Activated T-cell treated with anti-CD3 and anti-CD28 coated beads, Interleukin-2, amount 50 U/mL, for 72 hours (primary cell): ENCODE measurements at regions not wholly inside any gene's neighbourhood (a gene's known extent, or its start where the extent isn't known, plus 50 kb on each side); places are given as distances from the start of the nearest gene placed in this dataset.

Experiments used
- ATAC-seq, 2 donors: fragments of 150-1000 bp; cut with Tn5 transposase; replicated peaks in 1 of 2; 2 replicates each; pipeline ENCODE4 v1.10.0; 2021; ENCODE audit warnings: moderate library complexity in 2 of 2, mild to moderate bottlenecking in 1 of 2
- DNase-seq, 2 donors: peaks; one replicate each; pipeline ENCODE4 v3.0.0; 2021 to 2022; ENCODE audit warnings: mixed read lengths in 1 of 2
- H3K27ac Mint-ChIP-seq: one replicate; pipeline ENCODE4 v1.8.0; 2022; ENCODE audit warnings: mild to moderate bottlenecking, moderate library complexity, mixed read lengths
- H3K27me3 Mint-ChIP-seq: one replicate; pipeline ENCODE4 v1.8.0; 2022; ENCODE audit warnings: low read depth, mixed read lengths
- H3K36me3 Mint-ChIP-seq, 2 donors: one replicate each; pipeline ENCODE4 v1.8.0; 2022; ENCODE audit warnings: mixed read lengths in 2 of 2, mild to moderate bottlenecking in 1 of 2; ENCODE audit not compliant: insufficient read depth in 2 of 2
- H3K4me1 Mint-ChIP-seq: one replicate; pipeline ENCODE4 v1.8.0; 2022; ENCODE audit warnings: low read depth, mixed read lengths
- H3K4me3 Mint-ChIP-seq, 2 donors: one replicate each; pipeline ENCODE4 v1.8.0; 2022; ENCODE audit warnings: mild to moderate bottlenecking in 2 of 2, mixed read lengths in 2 of 2, moderate library complexity in 2 of 2
- H3K9me3 Mint-ChIP-seq, 2 donors: one replicate each; pipeline ENCODE4 v1.8.0; 2022; ENCODE audit warnings: mixed read lengths in 2 of 2

DNA sequence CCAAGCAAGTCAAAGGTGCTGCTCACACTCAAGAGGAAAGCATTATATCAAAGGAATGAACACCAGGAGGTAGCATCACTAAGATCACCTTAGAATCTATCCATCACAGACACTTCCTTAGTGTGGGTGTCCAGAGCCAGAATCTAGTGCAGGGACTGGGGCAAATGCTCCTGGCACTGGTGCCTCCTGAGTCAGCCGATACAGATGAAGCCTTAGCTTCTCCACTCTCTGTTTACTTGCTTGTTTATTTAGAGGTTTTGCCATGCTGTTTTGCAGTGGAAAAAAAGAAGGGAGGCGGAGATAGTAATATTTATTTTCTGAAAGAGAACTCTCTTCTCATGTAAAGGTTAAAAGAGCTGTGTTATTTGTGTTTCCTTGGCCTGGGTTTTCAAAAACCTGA, 303.1 kb downstream of the WDR11 start:
- Mint-ChIP-seq H3K36me3 (peaks cover 0 to 2% of the 10 kb centered on the region in 2 donors), H3K27me3 (no peaks in the 10 kb centered on the region), H3K9me3 (peaks cover 6 to 9% of the 10 kb centered on the region in 2 donors), H3K4me1 (no peaks in the 10 kb centered on the region), H3K27ac (no peak overlapping the region), H3K4me3 (no peak overlapping the region)
- ATAC-seq (no peak), DNase-seq (no peak)

GRCh38 chr10:121154846-121155245, 303.7 kb downstream of the WDR11 start:
- DNase-seq, result no peak
- Mint-ChIP-seq H3K27ac (no peak overlapping the region), H3K4me1 (no peaks in the 10 kb centered on the region), H3K27me3 (no peaks in the 10 kb centered on the region), H3K9me3 (peaks cover 6 to 9% of the 10 kb centered on the region in 2 donors), H3K4me3 (no peak overlapping the region), H3K36me3 (peaks cover 0 to 2% of the 10 kb centered on the region in 2 donors)
- no peak for ATAC-seq

DNA sequence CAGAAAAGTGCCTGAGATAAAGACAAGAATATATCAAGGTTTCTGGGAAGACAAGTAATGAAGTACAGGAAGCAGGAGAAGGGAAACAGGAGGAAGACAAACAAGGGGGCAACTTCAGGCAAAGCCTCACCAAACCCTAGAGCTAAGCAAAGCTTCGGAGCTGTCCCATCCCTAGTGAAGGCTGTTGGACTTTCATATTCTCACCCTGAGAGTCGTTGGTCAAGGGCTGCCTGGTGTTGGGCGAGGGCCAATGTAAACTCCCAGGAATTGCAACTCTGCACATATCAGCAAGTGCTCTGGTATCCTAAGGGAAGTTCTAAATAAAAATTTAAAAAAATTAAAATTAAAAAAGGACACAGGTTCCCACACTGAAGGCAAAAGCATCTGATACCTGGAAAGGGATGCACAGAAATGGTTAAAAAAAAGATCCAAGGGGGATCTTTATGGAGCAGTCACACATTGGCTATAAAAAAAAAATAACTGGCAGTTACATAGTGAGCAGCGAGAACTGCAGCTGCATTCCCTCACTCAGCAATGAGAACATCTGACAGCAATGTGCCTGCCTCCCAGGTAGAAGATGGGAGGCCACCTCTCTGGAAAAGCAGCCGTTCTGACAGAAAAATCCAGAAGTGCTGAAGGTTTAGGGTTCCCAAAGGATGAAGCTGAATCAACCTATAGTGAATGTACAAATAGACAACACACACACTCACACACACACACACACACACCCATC, 304.7 kb downstream of the WDR11 start:
- Mint-ChIP-seq H3K27ac (no peak overlapping the region), H3K9me3 (peaks cover 6 to 9% of the 10 kb centered on the region in 2 donors), H3K36me3 (peaks cover 0 to 2% of the 10 kb centered on the region in 2 donors), H3K4me1 (no peaks in the 10 kb centered on the region), H3K4me3 (no peak overlapping the region), H3K27me3 (no peaks in the 10 kb centered on the region)
- ATAC-seq, result no peak
- no peak for DNase-seq

GRCh38 chr10:121157998-121158397, 306.8 kb downstream of the WDR11 start:
- H3K4me1 Mint-ChIP-seq, result no peaks in the 10 kb centered on the region
- H3K36me3 Mint-ChIP-seq, result peaks cover 0 to 2% of the 10 kb centered on the region in 2 donors
- H3K4me3 Mint-ChIP-seq, result no peak overlapping the region
- H3K27me3 Mint-ChIP-seq, result no peaks in the 10 kb centered on the region
- no peak overlapping the region for H3K27ac Mint-ChIP-seq
- ATAC-seq (no peak), DNase-seq (no peak)
- H3K9me3 Mint-ChIP-seq, result peaks cover 5 to 7% of the 10 kb centered on the region in 2 donors

DNA sequence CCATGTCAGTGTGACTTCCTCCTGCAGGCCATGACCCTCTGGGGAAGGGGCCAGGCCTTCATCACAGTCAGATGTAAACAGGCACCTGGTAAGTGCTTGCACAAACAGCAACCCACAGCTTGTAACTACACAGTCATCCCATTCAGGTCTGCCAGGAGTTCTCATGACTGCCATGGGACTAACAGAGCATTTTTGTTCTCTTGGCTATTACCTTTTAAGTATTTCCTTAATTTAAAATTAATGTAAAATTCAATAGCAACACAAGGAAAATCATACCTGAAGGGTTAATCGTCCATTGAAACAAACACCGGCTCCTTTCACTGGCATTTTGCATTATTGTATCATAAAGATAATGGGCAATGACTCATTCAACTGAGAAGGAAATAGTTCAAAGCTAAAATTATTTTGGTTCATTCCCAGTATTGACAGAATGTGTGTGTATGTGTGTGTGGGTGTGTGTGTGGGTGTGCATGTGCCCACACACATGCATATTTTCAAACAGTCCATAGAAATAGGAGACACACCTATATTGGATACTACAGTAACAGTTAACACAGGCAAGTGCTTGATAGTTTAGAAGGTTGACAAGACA, 307.9 kb downstream of the WDR11 start:
- Mint-ChIP-seq H3K4me3 (no peak overlapping the region), H3K27ac (no peak overlapping the region), H3K9me3 (peaks cover 3 to 10% of the 10 kb centered on the region in 2 donors), H3K36me3 (no peaks in the 10 kb centered on the region), H3K27me3 (no peaks in the 10 kb centered on the region), H3K4me1 (no peaks in the 10 kb centered on the region)
- DNase-seq, result peak in 1 of 2 donors; percentile 10
- ATAC-seq, result peak; percentile 58 to 62

GRCh38 chr10:121159670-121160069, 308.5 kb downstream of the WDR11 start:
- ATAC-seq, result peak; percentile 92 to 96
- no peaks in the 10 kb centered on the region for H3K36me3 Mint-ChIP-seq

DNA sequence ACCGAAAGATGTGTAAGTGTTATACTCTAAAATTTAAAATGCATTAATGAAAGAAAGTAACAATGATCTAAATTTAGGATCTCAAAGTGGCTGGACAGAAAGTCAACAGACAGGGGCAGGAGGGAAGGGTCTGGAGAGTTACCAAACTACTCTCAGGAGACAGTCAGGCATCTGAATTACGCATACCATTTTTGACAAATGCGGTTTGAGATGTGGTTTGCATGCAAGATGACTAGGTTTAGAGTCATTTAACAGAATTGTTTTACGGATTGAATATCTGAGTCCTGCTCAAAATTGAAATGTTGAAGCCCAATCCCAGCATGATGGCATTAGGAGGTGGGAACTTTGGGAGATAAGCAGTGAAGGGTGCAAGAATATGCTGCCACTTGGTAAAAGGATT, 314.1 kb downstream of the WDR11 start:
- Mint-ChIP-seq H3K4me3 (no peak overlapping the region), H3K4me1 (no peaks in the 10 kb centered on the region), H3K9me3 (peaks cover 0 to 3% of the 10 kb centered on the region in 2 donors), H3K36me3 (no peaks in the 10 kb centered on the region), H3K27ac (no peak overlapping the region), H3K27me3 (no peaks in the 10 kb centered on the region)
- DNase-seq, result no peak
- no peak for ATAC-seq

More at GRCh38 chr10:121159670-121160069, 308.5 kb downstream of the WDR11 start:
- Mint-ChIP-seq H3K4me1 (no peaks in the 10 kb centered on the region), H3K4me3 (no peak overlapping the region), H3K27me3 (no peaks in the 10 kb centered on the region), H3K9me3 (peaks cover 3 to 7% of the 10 kb centered on the region in 2 donors), H3K27ac (no peak overlapping the region)
- DNase-seq, result peak; percentile 25 to 41

- Mint-ChIP-seq H3K9me3 (peaks cover 0 to 3% of the 10 kb centered on the region in 2 donors), H3K4me3 (no peak overlapping the region), H3K36me3 (no peaks in the 10 kb centered on the region), H3K27ac (no peak overlapping the region), H3K4me1 (no peaks in the 10 kb centered on the region), H3K27me3 (no peaks in the 10 kb centered on the region)
- no peak for ATAC-seq
- no peak for DNase-seq
Measured at GRCh38 chr10:121167534-121168243, 316.5 kb downstream of the WDR11 start.

DNA sequence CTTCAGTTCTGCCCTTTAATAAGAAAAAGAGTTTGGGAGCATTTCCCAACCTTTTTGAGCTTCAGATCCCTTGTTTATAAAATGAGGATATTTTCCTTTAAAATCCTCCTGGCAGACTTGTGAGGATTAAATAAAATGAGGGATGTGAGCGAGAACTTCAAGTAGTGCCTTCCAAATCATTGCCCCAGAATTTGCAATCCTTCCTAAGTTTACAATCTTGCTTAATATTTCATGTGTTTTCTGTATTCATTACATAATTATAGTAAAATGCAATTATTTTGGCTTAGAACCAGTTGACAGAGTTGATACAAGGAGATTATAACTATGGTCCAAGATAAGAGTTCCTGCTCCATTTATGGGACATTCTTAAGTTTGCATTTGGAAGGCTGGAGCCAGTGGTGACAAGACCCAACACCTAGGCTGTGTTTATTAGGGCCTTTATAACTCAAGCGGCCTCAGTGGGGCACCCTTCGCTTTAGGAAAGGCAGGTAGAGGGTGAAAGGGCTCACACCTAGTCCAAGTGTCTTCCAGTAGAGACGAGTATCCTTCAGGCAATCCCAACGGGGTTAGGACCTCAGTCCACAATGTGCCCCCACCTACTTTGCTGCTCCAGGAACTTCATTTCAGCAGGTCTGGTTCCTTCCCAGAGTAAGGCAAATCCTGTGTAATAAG, 317.5 kb downstream of the WDR11 start:
- no peak for DNase-seq
- no peaks in the 10 kb centered on the region for H3K36me3 Mint-ChIP-seq
- H3K27me3 Mint-ChIP-seq, result no peaks in the 10 kb centered on the region
- H3K27ac Mint-ChIP-seq, result no peak overlapping the region
- H3K4me3 Mint-ChIP-seq, result no peak overlapping the region
- peaks cover 0 to 3% of the 10 kb centered on the region in 2 donors for H3K9me3 Mint-ChIP-seq
- no peaks in the 10 kb centered on the region for H3K4me1 Mint-ChIP-seq
- no peak for ATAC-seq

DNA sequence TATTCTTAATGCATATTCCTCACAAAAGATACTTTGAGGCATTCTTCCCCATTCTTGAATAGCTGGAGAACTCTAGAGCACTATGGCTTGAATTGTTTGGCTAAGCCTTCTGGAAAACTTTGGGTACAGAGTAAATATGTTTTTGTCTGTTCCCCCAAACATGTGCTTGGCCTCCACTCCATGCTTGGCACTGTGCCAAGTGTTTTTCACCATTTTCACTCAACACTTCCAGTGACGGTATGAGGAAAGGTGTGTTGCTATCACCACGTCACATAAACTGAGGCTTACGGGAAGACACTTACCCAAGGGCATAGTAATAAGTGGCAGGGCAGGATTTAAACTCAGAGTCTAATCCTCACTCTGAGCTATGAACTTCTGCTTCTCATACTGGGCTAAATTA, 318.2 kb downstream of the WDR11 start:
- Mint-ChIP-seq H3K4me3 (no peak overlapping the region), H3K9me3 (peaks cover 0 to under 1% of the 10 kb centered on the region in 2 donors), H3K27ac (no peak overlapping the region), H3K27me3 (no peaks in the 10 kb centered on the region), H3K36me3 (no peaks in the 10 kb centered on the region), H3K4me1 (no peaks in the 10 kb centered on the region)
- no peak for ATAC-seq
- DNase-seq, result no peak

- H3K4me1 Mint-ChIP-seq, result no peaks in the 10 kb centered on the region
Measured at GRCh38 chr10:121171825-121172787, 320.9 kb downstream of the WDR11 start.

DNA sequence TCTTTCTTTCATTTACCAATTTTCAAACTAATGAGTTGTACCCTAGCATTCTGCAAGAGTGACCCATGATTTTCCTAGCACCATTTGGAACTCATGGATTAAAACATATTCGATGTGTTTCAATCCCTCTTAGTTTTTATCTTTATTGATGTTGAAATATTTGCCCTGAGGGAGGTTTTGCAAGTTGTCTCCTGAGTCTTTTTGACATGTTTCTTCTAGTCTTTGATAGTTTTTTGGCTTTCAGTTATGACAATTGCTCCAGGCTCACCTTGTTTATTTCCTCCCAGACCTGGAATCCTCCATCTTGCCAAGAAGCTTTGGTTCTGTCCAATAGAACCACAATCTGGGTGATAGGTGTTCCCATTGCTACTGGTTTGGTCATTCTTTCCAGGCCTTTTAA, 327.8 kb downstream of the WDR11 start:
- ATAC-seq (no peak), DNase-seq (no peak)
- H3K27ac Mint-ChIP-seq, result no peak overlapping the region
- H3K27me3 Mint-ChIP-seq, result peaks cover 4% of the 10 kb centered on the region
- peaks cover 0 to 3% of the 10 kb centered on the region in 2 donors for H3K9me3 Mint-ChIP-seq
- H3K36me3 Mint-ChIP-seq, result no peaks in the 10 kb centered on the region
- H3K4me3 Mint-ChIP-seq, result no peak overlapping the region
- H3K4me1 Mint-ChIP-seq, result no peaks in the 10 kb centered on the region

More at GRCh38 chr10:121171825-121172787, 320.9 kb downstream of the WDR11 start:
- ATAC-seq (no peak), DNase-seq (no peak)
- H3K9me3 Mint-ChIP-seq, result peaks cover 0 to 3% of the 10 kb centered on the region in 2 donors
- no peak overlapping the region for H3K4me3 Mint-ChIP-seq
- H3K27me3 Mint-ChIP-seq, result no peaks in the 10 kb centered on the region
- H3K27ac Mint-ChIP-seq, result no peak overlapping the region
- H3K36me3 Mint-ChIP-seq, result no peaks in the 10 kb centered on the region
